ENCODE measurements at regions not wholly inside any gene's neighbourhood (a gene's known extent, or its start where the extent isn't known, plus 50 kb on each side); places are given as distances from the start of the nearest gene placed in this dataset.

- no peak overlapping the region for H3K4me3 ChIP-seq (ENCODE audit: low read depth, low read length)
- TF ChIP-seq, protein P1, sequence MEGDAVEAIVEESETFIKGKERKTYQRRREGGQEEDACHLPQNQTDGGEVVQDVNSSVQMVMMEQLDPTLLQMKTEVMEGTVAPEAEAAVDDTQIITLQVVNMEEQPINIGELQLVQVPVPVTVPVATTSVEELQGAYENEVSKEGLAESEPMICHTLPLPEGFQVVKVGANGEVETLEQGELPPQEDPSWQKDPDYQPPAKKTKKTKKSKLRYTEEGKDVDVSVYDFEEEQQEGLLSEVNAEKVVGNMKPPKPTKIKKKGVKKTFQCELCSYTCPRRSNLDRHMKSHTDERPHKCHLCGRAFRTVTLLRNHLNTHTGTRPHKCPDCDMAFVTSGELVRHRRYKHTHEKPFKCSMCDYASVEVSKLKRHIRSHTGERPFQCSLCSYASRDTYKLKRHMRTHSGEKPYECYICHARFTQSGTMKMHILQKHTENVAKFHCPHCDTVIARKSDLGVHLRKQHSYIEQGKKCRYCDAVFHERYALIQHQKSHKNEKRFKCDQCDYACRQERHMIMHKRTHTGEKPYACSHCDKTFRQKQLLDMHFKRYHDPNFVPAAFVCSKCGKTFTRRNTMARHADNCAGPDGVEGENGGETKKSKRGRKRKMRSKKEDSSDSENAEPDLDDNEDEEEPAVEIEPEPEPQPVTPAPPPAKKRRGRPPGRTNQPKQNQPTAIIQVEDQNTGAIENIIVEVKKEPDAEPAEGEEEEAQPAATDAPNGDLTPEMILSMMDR (IDR thresholded peaks at IDR 0.05; ENCODE audit: insufficient read depth, low read length) = no peak
- DNase-seq (ENCODE audit: low read depth) = no peak
Measured at GRCh38 chr21:29413683-29414082, 115.0 kb downstream of the BACH1 start.

- H3K4me3 ChIP-seq (ENCODE audit: low read depth, low read length) = no peak overlapping the region
- TF ChIP-seq, protein P1 (IDR thresholded peaks at IDR 0.05; ENCODE audit: insufficient read depth, low read length) = no peak
- DNase-seq (ENCODE audit: low read depth) = no peak
Measured at GRCh38 chr21:29416268-29416667, 117.5 kb downstream of the BACH1 start.

- DNase-seq (ENCODE audit: low read depth) = no peak
- H3K4me3 ChIP-seq (ENCODE audit: low read depth, low read length) = no peak overlapping the region
- TF ChIP-seq, protein P1 (IDR thresholded peaks at IDR 0.05; ENCODE audit: insufficient read depth, low read length) = no peak
Measured at GRCh38 chr21:29418813-29419212, 120.1 kb downstream of the BACH1 start.

GRCh38 chr21:29419422-29419821, 120.7 kb downstream of the BACH1 start:
- TF ChIP-seq, protein P1 (IDR thresholded peaks at IDR 0.05; ENCODE audit: insufficient read depth, low read length) = no peak
- H3K4me3 ChIP-seq (ENCODE audit: low read depth, low read length) = no peak overlapping the region
- no peak for DNase-seq (ENCODE audit: low read depth)

DNA sequence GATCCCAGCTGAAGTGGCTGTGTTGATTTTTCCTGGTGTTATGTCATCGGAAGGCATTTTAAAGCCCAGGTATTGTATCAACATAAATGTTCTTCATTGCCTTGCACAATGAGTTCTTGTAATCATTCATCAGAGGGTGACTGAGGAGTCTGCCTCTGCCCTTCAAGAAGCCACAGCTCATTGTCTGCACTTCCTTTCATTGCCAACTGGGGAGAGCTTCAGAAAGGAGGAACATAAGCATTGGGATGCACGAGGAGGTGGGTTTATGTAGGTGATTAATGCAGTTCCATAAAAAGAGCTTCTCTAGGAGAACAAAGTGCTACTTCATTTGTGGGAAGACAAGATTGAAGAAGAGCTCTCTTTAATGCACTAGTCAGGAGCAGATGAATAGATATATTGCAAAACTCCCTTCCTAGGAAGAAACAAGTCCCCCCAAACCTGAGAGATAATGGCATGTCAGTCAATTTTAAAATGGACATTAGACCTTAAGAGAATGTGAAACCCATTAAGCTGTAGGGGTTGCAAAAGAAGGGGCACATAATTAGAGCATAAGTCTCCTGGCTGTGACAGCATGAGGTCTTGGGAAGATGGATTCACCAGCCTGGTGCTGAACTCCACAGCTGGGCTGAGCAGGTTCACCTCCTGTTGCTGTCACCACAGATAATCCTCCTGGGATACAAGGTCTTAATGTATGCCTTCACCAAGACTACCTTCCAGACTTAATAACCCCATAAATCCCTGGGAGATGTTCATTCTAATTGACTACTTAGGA, 124.6 kb downstream of the BACH1 start:
- H3K4me3 ChIP-seq (ENCODE audit: low read depth, low read length) = no peak overlapping the region

GRCh38 chr21:29424728-29425127, 126.0 kb downstream of the BACH1 start:
- no peak for DNase-seq (ENCODE audit: low read depth)
- TF ChIP-seq, protein P1 (IDR thresholded peaks at IDR 0.05; ENCODE audit: insufficient read depth, low read length) = no peak
- H3K4me3 ChIP-seq (ENCODE audit: low read depth, low read length) = no peak overlapping the region

More for the DNA sequence above, 124.6 kb downstream of the BACH1 start:
- no peak for DNase-seq (ENCODE audit: low read depth)
- TF ChIP-seq, protein P1 (IDR thresholded peaks at IDR 0.05; ENCODE audit: insufficient read depth, low read length) = no peak

GRCh38 chr21:29429218-29429617, 130.5 kb downstream of the BACH1 start:
- DNase-seq (ENCODE audit: low read depth) = no peak
- TF ChIP-seq, protein P1 (IDR thresholded peaks at IDR 0.05; ENCODE audit: insufficient read depth, low read length) = no peak
- H3K4me3 ChIP-seq (ENCODE audit: low read depth, low read length) = no peak overlapping the region
